WI38 (cell line): ENCODE measurements at regions not wholly inside any gene's neighbourhood (a gene's known extent, or its start where the extent isn't known, plus 50 kb on each side); places are given as distances from the start of the nearest gene placed in this dataset.

Experiments
- H3K4me3 ChIP-seq: 2 replicates; pipeline ENCODE4 v1.5.1; 2011; ENCODE audit warnings: low read depth, mild to moderate bottlenecking, control low read depth, low read length
- TF ChIP-seq, protein P1 (sequence below): IDR thresholded peaks from 2 replicates; pipeline ENCODE4 v1.5.1; 2012; ENCODE audit warnings: low read depth, mild to moderate bottlenecking, control low read depth, low read length

DNA sequence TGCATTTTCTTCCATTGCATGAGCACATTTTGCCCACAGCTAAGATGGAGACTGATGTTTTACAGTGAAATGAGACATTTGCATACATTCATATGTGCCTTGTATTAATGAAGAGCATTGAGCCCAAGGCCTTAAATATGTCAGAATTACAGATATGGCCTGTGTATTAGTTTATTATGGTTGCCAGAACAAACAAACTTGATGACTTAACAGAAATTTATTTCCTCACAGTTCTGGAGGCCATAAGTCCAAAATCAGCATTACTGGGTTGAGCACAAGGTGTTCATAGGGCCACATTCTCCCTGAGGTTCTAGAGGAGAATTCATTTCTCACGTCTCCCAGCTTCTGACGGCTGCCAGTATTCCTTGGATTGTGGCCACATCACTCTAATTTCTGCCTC is 302.6 kb upstream of the TGFBR2 start:
- TF ChIP-seq, protein P1, sequence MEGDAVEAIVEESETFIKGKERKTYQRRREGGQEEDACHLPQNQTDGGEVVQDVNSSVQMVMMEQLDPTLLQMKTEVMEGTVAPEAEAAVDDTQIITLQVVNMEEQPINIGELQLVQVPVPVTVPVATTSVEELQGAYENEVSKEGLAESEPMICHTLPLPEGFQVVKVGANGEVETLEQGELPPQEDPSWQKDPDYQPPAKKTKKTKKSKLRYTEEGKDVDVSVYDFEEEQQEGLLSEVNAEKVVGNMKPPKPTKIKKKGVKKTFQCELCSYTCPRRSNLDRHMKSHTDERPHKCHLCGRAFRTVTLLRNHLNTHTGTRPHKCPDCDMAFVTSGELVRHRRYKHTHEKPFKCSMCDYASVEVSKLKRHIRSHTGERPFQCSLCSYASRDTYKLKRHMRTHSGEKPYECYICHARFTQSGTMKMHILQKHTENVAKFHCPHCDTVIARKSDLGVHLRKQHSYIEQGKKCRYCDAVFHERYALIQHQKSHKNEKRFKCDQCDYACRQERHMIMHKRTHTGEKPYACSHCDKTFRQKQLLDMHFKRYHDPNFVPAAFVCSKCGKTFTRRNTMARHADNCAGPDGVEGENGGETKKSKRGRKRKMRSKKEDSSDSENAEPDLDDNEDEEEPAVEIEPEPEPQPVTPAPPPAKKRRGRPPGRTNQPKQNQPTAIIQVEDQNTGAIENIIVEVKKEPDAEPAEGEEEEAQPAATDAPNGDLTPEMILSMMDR, result no peak
- H3K4me3 ChIP-seq, result no peak overlapping the region

DNA sequence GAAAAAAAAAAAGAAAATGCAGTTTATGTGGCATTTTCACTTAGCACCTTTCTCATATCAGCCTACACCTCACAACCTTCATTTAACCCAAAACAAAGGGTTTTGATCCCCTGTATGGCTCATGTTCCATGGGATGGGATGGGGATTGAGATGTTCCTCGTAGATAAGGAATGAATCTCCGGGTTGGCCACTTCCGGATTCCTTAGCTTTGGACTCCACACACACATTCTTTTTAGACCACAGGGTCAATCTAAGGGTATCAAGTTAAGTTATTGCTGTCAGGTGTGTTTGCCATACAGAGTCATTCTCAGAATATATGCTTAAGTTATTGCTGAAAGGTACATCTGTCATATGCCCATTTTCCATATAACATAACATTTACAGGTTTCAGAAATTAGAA is 301.4 kb upstream of the TGFBR2 start:
- TF ChIP-seq, protein P1, result no peak

DNA sequence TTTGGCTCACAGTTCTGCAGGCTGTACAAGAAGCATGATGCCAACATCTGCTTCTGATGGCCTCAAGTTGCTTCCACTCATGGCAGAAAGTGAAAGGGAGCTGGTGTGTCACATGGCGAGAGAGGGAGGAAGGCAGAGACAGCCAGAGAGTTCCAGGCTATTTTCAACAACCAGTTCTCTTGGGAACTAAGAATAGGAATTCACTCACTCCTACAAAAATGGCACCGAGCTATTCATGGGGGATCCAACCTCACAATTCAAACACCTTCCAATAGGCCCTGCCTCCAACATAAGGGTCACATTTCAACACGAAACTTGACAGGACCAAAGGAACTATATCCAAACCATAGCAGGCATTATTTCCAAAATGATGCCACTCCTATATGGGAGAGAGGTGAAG is 299.5 kb upstream of the TGFBR2 start:
- H3K4me3 ChIP-seq, result no peak overlapping the region
- TF ChIP-seq, protein P1, result no peak

More for the DNA sequence above, 301.4 kb upstream of the TGFBR2 start:
- H3K4me3 ChIP-seq, result no peak overlapping the region

DNA sequence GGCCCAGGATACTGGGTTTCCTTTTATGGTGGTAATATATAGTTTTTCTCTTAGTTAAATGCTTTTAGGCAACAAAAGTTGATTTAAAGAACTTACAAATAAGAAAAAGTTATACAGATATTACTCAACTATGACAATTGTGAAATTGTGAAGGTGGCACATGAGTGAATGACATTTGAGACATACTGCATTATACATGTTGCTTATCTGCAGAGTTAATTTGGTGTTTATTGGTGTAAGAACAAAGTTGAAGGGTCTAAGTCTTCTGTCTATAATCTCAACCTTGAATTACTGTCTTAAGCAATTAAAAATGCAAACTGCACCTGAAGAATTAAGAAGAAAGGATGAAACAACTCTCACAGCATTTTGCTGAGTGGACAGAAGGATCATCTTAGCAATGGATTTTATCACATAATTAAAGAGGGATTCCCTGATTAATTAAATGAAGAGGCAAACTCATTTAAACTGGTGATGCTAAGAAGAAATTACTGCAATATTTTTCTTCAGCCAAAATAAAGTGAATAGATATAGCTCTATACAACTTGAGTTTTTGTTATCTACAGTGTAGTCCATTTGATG is 298.9 kb upstream of the TGFBR2 start:
- TF ChIP-seq, protein P1, result no peak
- no peak overlapping the region for H3K4me3 ChIP-seq

DNA sequence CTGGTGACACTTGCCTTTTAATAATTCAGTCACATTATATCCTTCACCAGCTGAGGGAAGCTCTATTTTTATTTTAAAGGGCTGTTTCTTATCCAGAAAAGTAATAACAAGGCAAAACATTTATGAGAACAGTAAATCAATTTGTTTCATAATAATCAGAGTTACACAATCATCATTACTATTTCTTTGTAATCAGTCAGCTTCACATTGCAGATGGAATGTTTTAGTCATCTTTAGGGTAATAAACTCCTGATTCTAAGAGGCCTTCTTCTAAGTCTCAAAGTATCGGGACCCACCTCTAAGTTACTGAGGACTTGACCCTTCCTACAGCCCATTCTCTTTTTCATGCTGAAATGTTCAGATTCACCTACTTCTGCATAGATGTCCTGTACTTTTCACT is 298.3 kb upstream of the TGFBR2 start:
- TF ChIP-seq, protein P1, result no peak
- H3K4me3 ChIP-seq, result no peak overlapping the region

DNA sequence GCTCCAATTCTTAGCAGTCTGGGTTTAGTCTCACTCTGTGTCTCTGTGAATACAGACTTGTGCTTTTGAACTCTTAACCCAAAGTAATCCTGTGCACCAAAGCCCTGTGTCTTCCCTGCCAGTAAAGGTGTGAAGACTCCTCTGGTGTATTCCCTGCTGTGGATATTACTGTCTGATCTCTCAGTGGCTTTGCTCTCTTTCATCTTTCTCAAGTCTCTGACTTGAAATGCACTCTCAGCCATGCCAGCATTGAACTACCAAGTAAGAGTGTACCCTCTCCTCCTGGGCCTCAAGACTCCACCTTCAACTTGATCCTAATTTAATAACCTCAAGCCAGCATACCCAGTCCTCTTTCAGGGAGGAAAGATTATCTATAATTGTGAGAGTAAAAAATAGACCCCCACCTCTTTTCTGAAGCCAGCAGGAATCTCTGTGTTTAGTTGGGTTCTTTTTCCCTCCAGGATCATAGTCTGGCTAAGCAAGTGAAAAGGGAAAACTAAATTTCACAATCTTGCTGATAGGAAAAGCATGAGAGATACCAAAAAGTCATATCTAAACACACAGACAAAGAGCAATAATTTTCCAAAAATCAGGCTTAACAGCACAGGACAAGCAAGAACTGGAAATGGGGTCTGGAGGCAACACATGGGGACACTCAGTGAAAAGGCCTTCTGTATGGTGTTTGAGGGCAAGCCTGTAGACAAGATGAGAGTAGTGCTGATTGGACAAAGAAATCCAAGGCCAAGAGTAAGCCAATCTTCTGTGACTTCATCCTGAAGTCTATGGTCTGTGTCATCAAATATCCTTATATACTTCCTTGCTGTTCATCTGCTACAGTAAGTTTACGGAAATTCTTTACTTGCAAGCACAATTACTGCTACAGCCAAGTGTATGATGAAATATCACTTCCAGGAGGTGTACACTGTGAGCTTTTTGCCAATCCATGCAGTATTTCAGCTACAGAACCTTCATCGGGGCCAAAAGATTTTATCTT is 296.1 kb upstream of the TGFBR2 start:
- TF ChIP-seq, protein P1, result no peak
- no peak overlapping the region for H3K4me3 ChIP-seq

DNA sequence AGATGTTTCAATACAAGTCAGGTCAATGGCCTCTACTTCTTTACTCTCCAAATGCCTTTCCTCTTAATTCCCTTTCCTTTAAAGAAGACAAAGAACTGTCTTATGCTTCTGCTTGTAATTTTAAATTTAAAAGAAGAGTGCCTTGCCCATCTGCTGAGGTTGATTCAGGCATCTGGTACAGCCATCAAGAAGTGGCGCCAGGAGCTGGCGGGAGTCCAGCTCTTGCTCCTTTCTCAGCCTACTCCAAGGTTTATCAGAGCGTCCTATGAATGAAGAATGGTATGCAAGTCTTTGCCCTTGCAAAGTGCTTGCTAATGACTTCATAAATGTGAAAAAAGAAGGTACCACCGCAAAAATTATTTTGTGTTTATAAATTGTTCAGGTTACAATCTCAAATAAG is 294.6 kb upstream of the TGFBR2 start:
- no peak overlapping the region for H3K4me3 ChIP-seq
- TF ChIP-seq, protein P1, result no peak
